ENCODE measurements at regions not wholly inside any gene's neighbourhood (a gene's known extent, or its start where the extent isn't known, plus 50 kb on each side); places are given as distances from the start of the nearest gene placed in this dataset.

DNA sequence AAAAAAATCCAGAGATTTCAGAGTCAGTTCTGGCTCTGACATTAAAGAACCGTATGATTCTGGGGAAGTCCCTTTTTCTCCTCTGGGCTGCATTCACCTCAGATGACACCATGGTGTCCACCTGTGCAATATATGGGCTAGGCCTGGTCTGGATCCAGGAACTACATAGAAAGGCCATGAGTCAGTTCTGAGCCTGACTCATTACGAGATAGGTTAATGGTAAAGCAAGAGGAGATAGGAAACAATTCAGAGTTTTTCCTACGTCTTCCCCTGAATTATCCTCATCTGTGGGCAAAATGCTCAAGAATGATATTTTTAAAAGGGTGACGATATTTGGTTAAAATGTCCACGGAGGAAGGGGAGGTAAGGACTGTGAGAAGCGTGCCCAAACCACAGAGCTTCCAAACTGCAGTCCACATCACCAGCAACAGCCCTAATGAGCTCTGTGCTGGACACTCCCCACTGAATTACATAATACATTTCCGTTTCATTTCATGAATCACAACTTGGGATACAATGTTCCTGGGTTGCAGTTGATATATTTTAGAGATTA, 180.1 kb upstream of the OSR1 start:
- no peak for DNase-seq

DNA sequence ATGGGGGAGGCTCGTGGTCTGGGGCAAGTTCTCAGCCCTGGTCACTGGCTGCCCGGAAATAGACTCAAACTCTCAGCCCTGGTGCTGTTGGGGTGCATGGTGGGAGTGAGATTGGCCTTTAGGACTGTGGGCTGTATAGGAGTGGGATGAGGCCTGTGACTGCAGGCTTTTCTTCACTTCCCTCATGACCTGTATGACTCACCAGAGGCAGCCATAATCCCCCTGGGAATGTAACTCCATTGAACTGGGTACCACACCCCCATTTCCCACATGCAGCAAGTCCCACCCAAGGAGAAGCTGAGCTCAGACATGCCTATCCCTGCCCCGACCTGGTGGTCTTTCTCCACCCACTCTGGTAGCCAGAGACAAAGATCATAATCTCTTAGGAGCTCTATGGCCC, 177.7 kb upstream of the OSR1 start:
- no peak for DNase-seq

GRCh38 chr2:19532547-19533196, 174.2 kb upstream of the OSR1 start:
- no peak for DNase-seq

DNA sequence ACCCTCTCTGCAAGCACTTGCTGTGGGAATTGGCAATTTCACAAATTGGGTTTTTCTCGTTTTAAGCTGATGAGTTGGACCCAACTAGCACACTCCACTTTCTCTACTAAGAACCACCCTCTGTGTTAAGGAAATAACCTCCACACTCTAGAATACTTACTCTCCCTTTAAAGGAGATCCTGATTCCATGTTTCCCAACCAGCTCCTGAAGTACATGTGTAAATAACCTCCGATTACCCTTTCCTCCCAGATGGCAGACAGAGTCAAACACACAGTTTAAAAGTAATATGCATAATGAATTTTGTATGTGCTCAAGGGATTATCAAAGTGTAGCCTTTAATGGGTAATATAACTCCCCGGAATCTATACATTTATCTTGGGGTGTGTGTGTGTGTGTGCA, 171.3 kb upstream of the OSR1 start:
- DNase-seq = no peak

DNA sequence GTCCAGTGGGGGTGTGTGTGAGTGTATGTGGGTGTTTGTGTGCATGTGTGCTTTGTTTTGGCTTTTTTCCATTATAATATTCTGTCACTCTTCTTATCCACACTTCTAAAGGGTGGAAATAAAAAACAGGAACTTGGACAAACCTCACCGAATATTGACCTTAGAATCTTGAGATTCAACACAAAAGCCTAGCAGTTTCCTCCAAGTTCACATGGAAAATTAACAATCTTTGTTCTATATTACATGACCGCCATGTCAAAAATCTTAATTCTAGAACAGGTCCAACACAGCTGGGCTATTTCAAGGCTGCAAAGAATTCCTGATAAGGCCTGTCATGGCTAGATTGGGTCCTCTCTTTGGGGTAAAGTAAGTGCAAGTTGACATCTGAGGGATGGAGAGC, 169.3 kb upstream of the OSR1 start:
- DNase-seq = no peak

DNA sequence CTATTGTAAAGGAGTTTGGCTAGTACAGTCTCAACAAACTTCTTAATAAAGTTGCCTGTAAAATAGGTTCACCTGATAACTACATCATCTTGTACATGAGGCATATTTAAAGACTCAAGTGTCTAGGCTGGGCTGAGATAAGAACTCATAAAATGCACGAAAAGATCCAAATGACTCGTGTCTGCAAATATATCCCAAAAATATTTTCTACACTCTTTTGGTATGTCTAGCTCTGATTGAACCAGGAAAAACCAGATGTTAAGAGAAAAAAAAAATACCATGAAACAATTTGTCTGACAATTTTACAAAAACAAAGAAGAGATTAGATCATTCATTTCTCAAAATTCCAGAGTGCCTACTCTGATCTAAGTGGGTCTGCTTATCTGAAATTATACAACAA, 166.9 kb upstream of the OSR1 start:
- no peak for DNase-seq

- DNase-seq = no peak
Observed at GRCh38 chr2:19519045-19519444, 160.6 kb upstream of the OSR1 start.

- no peak for DNase-seq
Observed at GRCh38 chr2:19507137-19507536, 148.7 kb upstream of the OSR1 start.

DNA sequence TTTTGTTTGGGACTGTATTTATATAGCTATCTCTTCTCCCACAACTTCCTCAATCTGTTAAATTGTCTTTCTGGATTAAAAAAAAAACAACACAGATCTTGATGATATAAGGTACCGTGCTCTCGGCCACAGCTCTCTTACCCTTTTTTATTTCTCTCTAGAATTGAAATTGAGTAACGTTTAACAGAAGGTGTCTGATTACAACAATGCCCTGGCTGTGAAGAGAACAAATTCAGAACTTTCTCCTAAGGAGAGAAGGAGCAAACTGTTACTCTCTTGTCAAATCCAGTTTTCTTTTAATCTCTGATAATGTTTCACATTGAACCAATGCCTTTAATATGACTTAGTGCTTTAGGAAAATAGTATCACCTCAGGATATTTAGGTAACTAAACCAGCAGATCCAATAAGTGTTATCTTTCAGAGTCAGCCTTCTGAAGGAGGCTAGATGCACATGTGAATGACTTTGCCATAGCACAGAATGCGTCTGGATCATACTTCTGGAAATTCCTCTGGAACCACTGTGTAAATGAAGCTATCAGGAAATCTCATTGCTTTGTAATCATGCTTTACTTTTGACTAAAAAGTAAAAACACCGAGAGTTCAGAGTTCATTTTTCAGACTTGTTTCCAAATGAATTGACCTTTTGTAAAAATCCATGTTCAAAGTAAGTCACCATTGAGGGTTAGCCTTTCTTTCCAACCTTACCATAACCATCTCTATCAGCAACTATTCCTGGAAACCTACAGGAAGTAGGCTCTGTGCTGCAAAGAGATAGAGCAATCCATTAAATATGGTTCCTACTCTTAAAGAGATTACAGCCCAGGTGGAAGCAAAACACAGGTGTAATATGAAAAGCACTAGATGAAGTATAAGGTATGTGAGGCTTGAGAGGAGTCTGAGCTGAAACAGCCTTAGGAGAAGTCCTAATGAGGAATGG, 147.0 kb upstream of the OSR1 start:
- no peak for DNase-seq

GRCh38 chr2:19504400-19505198, 146.2 kb upstream of the OSR1 start:
- no peak for DNase-seq

GRCh38 chr2:19503915-19504314, 145.5 kb upstream of the OSR1 start:
- DNase-seq = no peak

DNA sequence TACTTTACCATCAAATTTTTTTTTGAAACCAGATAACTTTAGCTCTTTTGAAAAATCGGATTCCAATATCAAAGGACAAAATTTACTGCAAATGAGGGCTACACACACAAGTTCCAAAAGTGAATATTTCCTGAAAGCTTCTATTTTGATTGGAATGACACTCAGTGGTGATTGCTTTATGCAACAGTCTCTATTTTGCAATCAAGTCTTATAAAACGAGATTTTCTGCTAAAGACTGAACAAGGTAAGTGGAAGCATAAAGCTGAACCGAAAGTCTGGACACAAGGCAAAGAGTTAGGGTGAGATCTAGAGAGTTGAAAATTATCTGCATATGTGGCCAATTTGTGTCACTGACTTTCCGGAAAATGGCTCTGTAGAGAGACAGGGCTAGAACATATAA, 145.0 kb upstream of the OSR1 start:
- DNase-seq = no peak

- DNase-seq = no peak
Observed at GRCh38 chr2:19500126-19500525, 141.7 kb upstream of the OSR1 start.

DNA sequence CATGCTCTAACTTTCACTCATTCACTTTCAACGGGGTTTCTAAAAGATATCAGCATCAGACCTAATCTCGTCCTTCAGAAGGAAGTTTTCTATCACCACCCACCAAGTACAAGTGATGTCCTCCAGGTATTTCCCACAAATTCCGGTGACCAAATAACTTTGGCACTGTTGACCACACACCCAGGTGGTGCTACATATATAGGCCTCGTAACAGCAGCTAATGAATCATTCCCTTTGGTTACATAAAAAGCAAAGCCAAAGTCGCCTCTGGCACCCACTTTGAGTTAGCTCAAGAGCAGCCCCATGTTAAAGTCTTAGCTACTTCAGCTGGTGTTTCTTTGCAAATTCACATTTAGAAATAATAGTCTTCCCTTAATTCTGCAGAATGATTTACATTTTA, 138.2 kb upstream of the OSR1 start:
- DNase-seq = no peak

DNA sequence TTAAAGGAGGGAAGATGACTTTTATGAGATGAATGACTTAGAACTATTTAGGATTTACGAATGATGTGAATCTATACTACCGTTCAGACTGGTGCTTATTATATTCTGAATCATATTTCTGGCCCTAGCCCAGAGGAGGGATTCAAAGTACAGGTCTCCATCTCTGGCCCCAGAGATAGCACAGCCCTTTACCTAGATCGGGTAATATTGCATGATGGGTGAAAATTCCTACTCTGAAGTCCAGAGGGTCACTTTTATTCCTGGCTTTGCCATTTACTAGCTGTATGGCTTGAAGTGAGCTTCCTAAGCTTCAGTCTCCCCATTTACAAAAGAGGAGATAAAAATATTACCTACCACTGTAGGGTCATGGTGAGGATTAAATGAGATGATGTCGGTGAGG, 135.8 kb upstream of the OSR1 start:
- no peak for DNase-seq

- no peak for DNase-seq
Observed at GRCh38 chr2:19491796-19492195, 133.4 kb upstream of the OSR1 start.

- no peak for DNase-seq
Observed at GRCh38 chr2:19490846-19491435, 132.5 kb upstream of the OSR1 start.

DNA sequence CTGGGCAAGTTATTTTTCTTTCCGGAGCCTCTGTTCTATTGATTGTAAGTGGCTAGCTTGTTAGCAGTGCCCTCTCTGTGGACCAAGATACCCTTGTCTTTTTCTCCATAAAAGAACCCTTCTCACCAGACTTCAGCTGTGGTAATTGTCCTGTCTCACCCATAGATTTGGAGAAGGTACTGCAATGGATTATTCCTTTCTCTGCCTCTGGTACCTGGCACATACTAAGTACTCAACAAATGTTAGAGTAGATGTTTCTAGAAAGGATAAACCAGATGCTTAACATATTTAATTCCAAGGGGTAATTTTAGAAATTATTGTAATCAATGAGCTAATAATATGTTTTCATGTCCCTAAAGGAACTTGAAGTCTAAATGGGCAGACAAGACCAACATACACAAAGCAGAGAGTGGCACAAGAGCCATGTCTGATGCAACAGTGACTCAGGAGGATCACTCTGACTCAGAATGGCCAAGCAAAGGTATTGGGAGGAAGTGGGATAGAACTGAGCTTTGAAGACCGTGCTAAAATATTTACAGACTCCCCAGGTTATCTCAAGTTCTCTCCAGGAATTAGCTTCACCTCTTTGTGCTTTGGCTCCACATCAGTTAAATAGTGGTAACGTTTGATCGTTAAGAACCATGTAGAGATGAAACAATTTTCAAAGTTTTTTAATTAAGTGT, 129.7 kb upstream of the OSR1 start:
- DNase-seq = no peak

DNA sequence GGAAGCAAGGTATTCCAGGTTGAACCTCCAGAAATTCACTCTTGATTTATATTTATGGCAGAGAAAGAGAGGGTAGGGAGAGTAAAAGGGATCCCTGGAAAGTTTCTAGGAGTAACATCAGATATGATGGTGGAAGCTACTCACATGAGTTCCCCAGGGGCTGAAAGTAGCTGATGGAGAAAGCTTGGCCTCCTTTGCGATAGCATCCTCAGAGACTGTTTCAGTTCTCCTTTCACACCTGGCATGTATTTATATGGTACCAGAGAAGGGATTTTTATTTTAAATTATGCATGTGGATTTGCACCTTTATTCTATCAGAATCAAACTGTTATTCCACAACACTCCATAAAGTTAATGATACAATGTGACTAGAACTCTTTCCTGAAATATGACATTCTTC, 126.3 kb upstream of the OSR1 start:
- no peak for DNase-seq

- no peak for DNase-seq
Observed at GRCh38 chr2:19480673-19481072, 122.2 kb upstream of the OSR1 start.

- DNase-seq = no peak
Observed at GRCh38 chr2:19479666-19480065, 121.2 kb upstream of the OSR1 start.

- DNase-seq = no peak
Observed at GRCh38 chr2:19478409-19478808, 120.0 kb upstream of the OSR1 start.

Measured in CD4-positive, alpha-beta T cell treated with Interferon gamma for 1 hour (primary cell).